H1 (cell line): ENCODE measurements at regions not wholly inside any gene's neighbourhood (a gene's known extent, or its start where the extent isn't known, plus 50 kb on each side); places are given as distances from the start of the nearest gene placed in this dataset.

Experiments
- CHD7 ChIP-seq: fragments of 300-600 bp; sonication (generic); IDR thresholded peaks from 2 replicates; pipeline ENCODE4 v1.7.1; 2012; ENCODE audit warnings: low read length, moderate library complexity, mild to moderate bottlenecking, inconsistent platforms; ENCODE audit not compliant: insufficient replicate concordance
- FOSL1 ChIP-seq: IDR thresholded peaks from 2 replicates; pipeline ENCODE4 v1.6.1; 2011; ENCODE audit warnings: mild to moderate bottlenecking, low read depth, low read length, moderate library complexity; ENCODE audit not compliant: insufficient read depth
- GABPA ChIP-seq: IDR thresholded peaks from 2 replicates; pipeline ENCODE4 v1.6.1; 2011; ENCODE audit warnings: mild to moderate bottlenecking, low read length, moderate library complexity, borderline replicate concordance; ENCODE audit not compliant: insufficient read depth
- JUN ChIP-seq: IDR thresholded peaks from 2 replicates; pipeline ENCODE4 v1.6.1; 2011; ENCODE audit warnings: low read depth, mild to moderate bottlenecking, improper control_type of control experiment, low read length

GRCh38 chr3:184460276-184460675, 80.4 kb downstream of the CHRD start (continued):
- TF ChIP-seq CHD7 = no peak
- TF ChIP-seq JUN = no peak
- TF ChIP-seq GABPA = no peak
- no peak for TF ChIP-seq FOSL1
